Panc1 (cell line): ENCODE measurements at regions not wholly inside any gene's neighbourhood (a gene's known extent, or its start where the extent isn't known, plus 50 kb on each side); places are given as distances from the start of the nearest gene placed in this dataset.
"Not testable (repeated sequence)": the region's sequence is repeated elsewhere in the genome, so short reads cannot be mapped to it uniquely, and the experiment has no call there.

Source experiments
- ATAC-seq: fragments of 200-7000 bp; cut with Tn5 transposase; 2 replicates; pipeline ENCODE4 v1.9.1; 2020; ENCODE audit warnings: mild to moderate bottlenecking, moderate library complexity
- BruUV-seq: library from RNA; stranded (reverse); fragments of 400-500 nt; replicated peaks from 2 replicates; lab custom pipeline; 2021; lab: Mats Ljungman, UMichigan
- CTCF ChIA-PET: fragments of 300-600 bp; sonication (Branson Sonifier 250); formaldehyde crosslinking; loops from one replicate; lab custom pipeline; 2022; ENCODE audit warnings: antibody characterized with exemption; lab: Charles Lee
- POLR2A ChIA-PET: fragments of 300-600 bp; sonication (Branson Sonifier 250); formaldehyde crosslinking; loops from one replicate; lab custom pipeline; 2022; ENCODE audit warnings: antibody characterized with exemption; lab: Charles Lee
- DNase-seq: peaks from one replicate; pipeline ENCODE4 v3.0.0-alpha.2; 2010; ENCODE audit warnings: low read depth, low spot score
- H3K27ac ChIP-seq: 2 replicates; pipeline ENCODE4 v1.5.1; 2011; ENCODE audit warnings: mild to moderate bottlenecking, low read length, inconsistent platforms
- H3K27me3 ChIP-seq: fragments of 200-500 bp; sonication (Bioruptor generic); 2 replicates; pipeline ENCODE4 v1.6.0; 2014; ENCODE audit warnings: low read length, inconsistent platforms; ENCODE audit not compliant: control insufficient read depth, insufficient read depth
- H3K36me3 ChIP-seq: fragments of 200-500 bp; sonication (Bioruptor generic); 2 replicates; pipeline ENCODE4 v1.5.1; 2014; ENCODE audit warnings: inconsistent platforms, mild to moderate bottlenecking, low read length, moderate library complexity; ENCODE audit not compliant: control insufficient read depth, insufficient read depth
- H3K4me1 ChIP-seq: 2 replicates; pipeline ENCODE4 v1.5.1; 2011; ENCODE audit warnings: inconsistent platforms, mild to moderate bottlenecking, low read length, moderate library complexity; ENCODE audit not compliant: control insufficient read depth, insufficient read depth
- H3K4me3 ChIP-seq, 2 experiments: 2 replicates each; pipeline ENCODE4 v1.5.1; 2011 to 2012; ENCODE audit warnings: low read depth in 2 of 2, low read length in 2 of 2, mild to moderate bottlenecking in 2 of 2, inconsistent platforms in 1 of 2, moderate library complexity in 1 of 2
- H3K9me3 ChIP-seq: fragments of 200-500 bp; sonication (Bioruptor generic); 2 replicates; pipeline ENCODE4 v1.5.1; 2014; ENCODE audit warnings: low read depth, mild to moderate bottlenecking, inconsistent platforms, low read length, moderate library complexity; ENCODE audit not compliant: control insufficient read depth, insufficient read depth
- CTCF ChIP-seq: fragments of 450-650 bp; IDR thresholded peaks from 2 replicates; pipeline ENCODE4 v1.5.1; 2017; ENCODE audit warnings: mild to moderate bottlenecking
- POLR2AphosphoS5 ChIP-seq: IDR thresholded peaks from 2 replicates; pipeline ENCODE4 v1.6.1; 2012; ENCODE audit warnings: mild to moderate bottlenecking, low read depth, low read length, moderate library complexity
- SIN3A ChIP-seq: IDR thresholded peaks from 2 replicates; pipeline ENCODE4 v1.6.1; 2012; ENCODE audit warnings: low read depth, mild to moderate bottlenecking, low read length, moderate library complexity, borderline replicate concordance; ENCODE audit not compliant: insufficient read depth
- TCF7L2 ChIP-seq: IDR thresholded peaks from 2 replicates; pipeline ENCODE4 v1.6.1; 2011; ENCODE audit warnings: mild to moderate bottlenecking, low read depth, low read length, inconsistent platforms
- in situ Hi-C: cut with HindIII; loops from 2 replicates; pipeline ENCODE4 v1.10.0; 2016; ENCODE audit warnings: low sequenced_read_pairs, low pct_unique_long_range_greater_than_20kb
- intact Hi-C: fragments of 100-400 bp; cut with micrococcal nuclease; formaldehyde crosslinking; loops from one replicate; pipeline ENCODE4 v1.10.0; 2022; ENCODE audit not compliant: unreplicated experiment
- TF ChIP-seq, protein P1 (sequence below), 2 experiments: IDR thresholded peaks; 2 replicates each; pipeline ENCODE4 v1.6.1; 2011 to 2012; ENCODE audit warnings: low read depth in 2 of 2, control low read depth in 1 of 2, low read length in 1 of 2, mild to moderate bottlenecking in 1 of 2, moderate library complexity in 1 of 2; ENCODE audit not compliant: insufficient read depth in 1 of 2

- Histone ChIP-seq H3K36me3 (no peaks in the 10 kb centered on the region), H3K9me3 (no peaks in the 10 kb centered on the region), H3K4me1 (no peaks in the 10 kb centered on the region), H3K4me3 (no peak overlapping the region), H3K27ac (no peak overlapping the region), H3K27me3 (no peaks in the 10 kb centered on the region; the same call in 1 of the 2 replicates)
- intact Hi-C loops = no loop called here
- no TSS peak for BruUV-seq
- TF ChIP-seq, protein P1, sequence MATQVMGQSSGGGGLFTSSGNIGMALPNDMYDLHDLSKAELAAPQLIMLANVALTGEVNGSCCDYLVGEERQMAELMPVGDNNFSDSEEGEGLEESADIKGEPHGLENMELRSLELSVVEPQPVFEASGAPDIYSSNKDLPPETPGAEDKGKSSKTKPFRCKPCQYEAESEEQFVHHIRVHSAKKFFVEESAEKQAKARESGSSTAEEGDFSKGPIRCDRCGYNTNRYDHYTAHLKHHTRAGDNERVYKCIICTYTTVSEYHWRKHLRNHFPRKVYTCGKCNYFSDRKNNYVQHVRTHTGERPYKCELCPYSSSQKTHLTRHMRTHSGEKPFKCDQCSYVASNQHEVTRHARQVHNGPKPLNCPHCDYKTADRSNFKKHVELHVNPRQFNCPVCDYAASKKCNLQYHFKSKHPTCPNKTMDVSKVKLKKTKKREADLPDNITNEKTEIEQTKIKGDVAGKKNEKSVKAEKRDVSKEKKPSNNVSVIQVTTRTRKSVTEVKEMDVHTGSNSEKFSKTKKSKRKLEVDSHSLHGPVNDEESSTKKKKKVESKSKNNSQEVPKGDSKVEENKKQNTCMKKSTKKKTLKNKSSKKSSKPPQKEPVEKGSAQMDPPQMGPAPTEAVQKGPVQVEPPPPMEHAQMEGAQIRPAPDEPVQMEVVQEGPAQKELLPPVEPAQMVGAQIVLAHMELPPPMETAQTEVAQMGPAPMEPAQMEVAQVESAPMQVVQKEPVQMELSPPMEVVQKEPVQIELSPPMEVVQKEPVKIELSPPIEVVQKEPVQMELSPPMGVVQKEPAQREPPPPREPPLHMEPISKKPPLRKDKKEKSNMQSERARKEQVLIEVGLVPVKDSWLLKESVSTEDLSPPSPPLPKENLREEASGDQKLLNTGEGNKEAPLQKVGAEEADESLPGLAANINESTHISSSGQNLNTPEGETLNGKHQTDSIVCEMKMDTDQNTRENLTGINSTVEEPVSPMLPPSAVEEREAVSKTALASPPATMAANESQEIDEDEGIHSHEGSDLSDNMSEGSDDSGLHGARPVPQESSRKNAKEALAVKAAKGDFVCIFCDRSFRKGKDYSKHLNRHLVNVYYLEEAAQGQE (IDR thresholded peaks at IDR 0.05; ENCODE audit: insufficient read depth in 1 of 2, low read depth in 2 of 2, low read length in 1 of 2) = no peak
- TF ChIP-seq CTCF (no peak), POLR2AphosphoS5 (no peak), TCF7L2 (no peak), SIN3A (no peak)
- in situ Hi-C loops = no loop called here
- CTCF ChIA-PET = no interaction called here
- ATAC-seq (no peak), DNase-seq (no peak)
- POLR2A ChIA-PET = no interaction called here
Measured at GRCh38 chr4:38387348-38387747, 276.7 kb upstream of the KLF3 start.

DNA sequence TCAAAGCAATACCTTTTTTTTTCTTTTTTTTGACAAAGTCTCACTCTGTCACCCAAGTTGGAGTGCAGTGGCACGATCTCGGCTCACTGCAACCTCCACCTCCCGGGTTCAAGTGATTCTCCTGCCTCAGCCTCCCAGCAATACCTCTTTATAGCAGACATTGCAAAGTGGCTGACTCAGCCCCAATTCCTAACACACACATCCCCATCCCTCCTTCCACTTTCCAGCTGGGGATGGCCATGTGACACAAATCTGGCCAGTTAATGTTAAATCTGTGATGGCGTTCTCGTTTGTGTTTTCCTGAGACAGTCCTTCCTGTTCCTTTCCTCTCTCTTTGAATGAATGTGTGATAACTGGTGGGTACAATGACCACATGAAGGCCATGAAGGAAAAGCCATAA, 276.2 kb upstream of the KLF3 start:
- Histone ChIP-seq H3K9me3 (no peaks in the 10 kb centered on the region), H3K27me3 (no peaks in the 10 kb centered on the region; the same call in 1 of the 2 replicates), H3K4me1 (no peaks in the 10 kb centered on the region), H3K4me3 (no peak overlapping the region), H3K36me3 (no peaks in the 10 kb centered on the region), H3K27ac (no peak overlapping the region)
- in situ Hi-C loops (no loop called here), intact Hi-C loops (no loop called here)
- ATAC-seq = no peak
- ChIA-PET CTCF (no interaction called here), POLR2A (no interaction called here)
- no peak for DNase-seq
- TF ChIP-seq POLR2AphosphoS5 = no peak
- TF ChIP-seq, protein P1 (IDR thresholded peaks at IDR 0.05; ENCODE audit: insufficient read depth in 1 of 2, low read depth in 2 of 2, low read length in 1 of 2) = no peak
- TF ChIP-seq SIN3A = no peak
- no peak for TF ChIP-seq CTCF
- no peak for TF ChIP-seq TCF7L2
- BruUV-seq = no TSS peak

GRCh38 chr4:38388907-38389306, 275.1 kb upstream of the KLF3 start:
- CTCF ChIA-PET, H3K4me1 ChIP-seq, in situ Hi-C loops, BruUV-seq, H3K27ac ChIP-seq, H3K9me3 ChIP-seq, H3K27me3 ChIP-seq, POLR2A ChIA-PET, H3K36me3 ChIP-seq, H3K4me3 ChIP-seq, ATAC-seq, intact Hi-C loops, DNase-seq: not testable (repeated sequence)
